ENCODE measurements at regions not wholly inside any gene's neighbourhood (a gene's known extent, or its start where the extent isn't known, plus 50 kb on each side); places are given as distances from the start of the nearest gene placed in this dataset.

- DNase-seq (ENCODE audit: extremely low read depth, low read depth): peak; percentile 32
- no peak for TF ChIP-seq CTCF (IDR thresholded peaks at IDR 0.05; ENCODE audit: low read depth, low read length)
Observed at GRCh38 chr2:236679884-236680860, 110.5 kb downstream of the ACKR3 start.

GRCh38 chr2:236682651-236683422 is 113.2 kb downstream of the ACKR3 start:
- no peak for TF ChIP-seq CTCF (IDR thresholded peaks at IDR 0.05; ENCODE audit: low read depth, low read length)
- DNase-seq (ENCODE audit: extremely low read depth, low read depth): no peak

GRCh38 chr2:236684504-236685256 is 115.1 kb downstream of the ACKR3 start:
- DNase-seq (ENCODE audit: extremely low read depth, low read depth): no peak
- TF ChIP-seq CTCF (IDR thresholded peaks at IDR 0.05; ENCODE audit: low read depth, low read length): no peak

GRCh38 chr2:236685361-236685760 is 115.7 kb downstream of the ACKR3 start:
- TF ChIP-seq CTCF (IDR thresholded peaks at IDR 0.05; ENCODE audit: low read depth, low read length): no peak
- DNase-seq (ENCODE audit: extremely low read depth, low read depth): no peak

GRCh38 chr2:236685979-236686520 is 116.4 kb downstream of the ACKR3 start:
- no peak for TF ChIP-seq CTCF (IDR thresholded peaks at IDR 0.05; ENCODE audit: low read depth, low read length)

GRCh38 chr2:236686561-236686960 is 116.9 kb downstream of the ACKR3 start:
- DNase-seq (ENCODE audit: extremely low read depth, low read depth): no peak
- TF ChIP-seq CTCF (IDR thresholded peaks at IDR 0.05; ENCODE audit: low read depth, low read length): no peak

More at GRCh38 chr2:236685979-236686520, 116.4 kb downstream of the ACKR3 start:
- DNase-seq (ENCODE audit: extremely low read depth, low read depth): no peak

All from AG09319 (cell line).